Right lung (tissue), 2 donors: ENCODE measurements at regions not wholly inside any gene's neighbourhood (a gene's known extent, or its start where the extent isn't known, plus 50 kb on each side); places are given as distances from the start of the nearest gene placed in this dataset.

Experiments used
- DNase-seq, 2 donors: peaks; one replicate each; pipeline ENCODE4 v3.0.0-alpha.2; 2013

- no peak for DNase-seq
These were observed 206.9 kb upstream of the FMN2 start for GRCh38 chr1:239884796-239885195.

GRCh38 chr1:239886266-239886665 is 205.4 kb upstream of the FMN2 start:
- DNase-seq, result no peak

GRCh38 chr1:239888639-239889038 is 203.0 kb upstream of the FMN2 start:
- DNase-seq, result no peak

GRCh38 chr1:239891621-239892358 is 199.9 kb upstream of the FMN2 start:
- no peak for DNase-seq

- DNase-seq, result no peak
These were observed 199.1 kb upstream of the FMN2 start for GRCh38 chr1:239892602-239893001.

GRCh38 chr1:239893127-239893731 is 198.5 kb upstream of the FMN2 start:
- DNase-seq, result no peak

- no peak for DNase-seq
These were observed 195.1 kb upstream of the FMN2 start for GRCh38 chr1:239896569-239896968.

- no peak for DNase-seq
These were observed 194.7 kb upstream of the FMN2 start for GRCh38 chr1:239896980-239897379.

- DNase-seq, result no peak
These were observed 194.2 kb upstream of the FMN2 start for GRCh38 chr1:239897458-239897857.

- peak; percentile 63 to 75 for DNase-seq
These were observed 193.5 kb upstream of the FMN2 start for GRCh38 chr1:239898062-239898730.

- no peak for DNase-seq
These were observed 191.9 kb upstream of the FMN2 start for GRCh38 chr1:239899747-239900146.

- DNase-seq, result no peak
These were observed 185.3 kb upstream of the FMN2 start for GRCh38 chr1:239906394-239906793.

- peak; percentile 9 to 22 for DNase-seq
These were observed 181.8 kb upstream of the FMN2 start for GRCh38 chr1:239909898-239910297.

GRCh38 chr1:239912471-239912870 is 179.2 kb upstream of the FMN2 start:
- DNase-seq, result no peak

GRCh38 chr1:239913141-239913585 is 178.5 kb upstream of the FMN2 start:
- DNase-seq, result peak; percentile 10 to 12

GRCh38 chr1:239914751-239915231 is 176.9 kb upstream of the FMN2 start:
- no peak for DNase-seq

- no peak for DNase-seq
These were observed 173.0 kb upstream of the FMN2 start for GRCh38 chr1:239918634-239919033.

GRCh38 chr1:239920214-239920613 is 171.5 kb upstream of the FMN2 start:
- no peak for DNase-seq

GRCh38 chr1:239922778-239923522 is 168.7 kb upstream of the FMN2 start:
- no peak for DNase-seq

GRCh38 chr1:239924741-239925350 is 166.8 kb upstream of the FMN2 start:
- no peak for DNase-seq

- no peak for DNase-seq
These were observed 165.5 kb upstream of the FMN2 start for GRCh38 chr1:239926184-239926583.

- DNase-seq, result no peak
These were observed 162.4 kb upstream of the FMN2 start for GRCh38 chr1:239929317-239929716.
